AML-193 (cell line): ENCODE measurements at regions not wholly inside any gene's neighbourhood (a gene's known extent, or its start where the extent isn't known, plus 50 kb on each side); places are given as distances from the start of the nearest gene placed in this dataset.
"Not testable (repeated sequence)": the region's sequence is repeated elsewhere in the genome, so short reads cannot be mapped to it uniquely, and the experiment has no call there.

Source experiments
- DNase-seq, 2 experiments: peaks; one replicate each; lab custom pipeline; 2025; lab: John Stamatoyannopoulos, UW

- no peak for DNase-seq
Measured at GRCh38 chr3:159045279-159045885, 243.5 kb downstream of the MFSD1 start.

GRCh38 chr3:159047361-159047760 is 245.5 kb downstream of the MFSD1 start:
- DNase-seq, result no peak

GRCh38 chr3:159052494-159052893 is 250.6 kb downstream of the MFSD1 start:
- DNase-seq, result not testable (repeated sequence)

- no peak for DNase-seq
Measured at GRCh38 chr3:159057621-159058020, 255.8 kb downstream of the MFSD1 start.

GRCh38 chr3:159058859-159059258 is 257.0 kb downstream of the MFSD1 start:
- no peak for DNase-seq

GRCh38 chr3:159059395-159059794 is 257.5 kb downstream of the MFSD1 start:
- no peak for DNase-seq

GRCh38 chr3:159062734-159063410 is 261.0 kb downstream of the MFSD1 start:
- no peak for DNase-seq

- no peak for DNase-seq
Measured at GRCh38 chr3:159069091-159069490, 267.2 kb downstream of the MFSD1 start, which contains the start of gene IQCJ. IQCJ (plus strand) TSS chr3:159069319.

GRCh38 chr3:159069866-159070425 is 268.1 kb downstream of the MFSD1 start:
- DNase-seq, result no peak

GRCh38 chr3:159074756-159075701 is 273.2 kb downstream of the MFSD1 start:
- no peak for DNase-seq

GRCh38 chr3:159077860-159078259 is 276.0 kb downstream of the MFSD1 start:
- DNase-seq, result no peak

- no peak for DNase-seq
Measured at GRCh38 chr3:159080256-159080655, 278.4 kb downstream of the MFSD1 start.

- no peak for DNase-seq
Measured at GRCh38 chr3:159080821-159081220, 279.0 kb downstream of the MFSD1 start.

- no peak for DNase-seq
Measured at GRCh38 chr3:159082519-159082918, 280.7 kb downstream of the MFSD1 start.

- no peak for DNase-seq
Measured at GRCh38 chr3:159091936-159092335, 290.1 kb downstream of the MFSD1 start.

- no peak for DNase-seq
Measured at GRCh38 chr3:159102001-159102400, 300.1 kb downstream of the MFSD1 start.

- no peak for DNase-seq
Measured at GRCh38 chr3:159112724-159113123, 310.9 kb downstream of the MFSD1 start.

- DNase-seq, result no peak
Measured at GRCh38 chr3:159113221-159113875, 311.5 kb downstream of the MFSD1 start.

- no peak for DNase-seq
Measured at GRCh38 chr3:159114582-159114981, 312.7 kb downstream of the MFSD1 start.

- DNase-seq, result no peak
Measured at GRCh38 chr3:159123877-159124276, 322.0 kb downstream of the MFSD1 start.

GRCh38 chr3:159126261-159127020 is 324.6 kb downstream of the MFSD1 start:
- DNase-seq, result no peak
